Testis (tissue), 2 donors: ENCODE measurements at regions not wholly inside any gene's neighbourhood (a gene's known extent, or its start where the extent isn't known, plus 50 kb on each side); places are given as distances from the start of the nearest gene placed in this dataset.
A peak's percentile ranks its signal among the peaks of the same experiment; 100 is the strongest.
"Not testable (repeated sequence)": the region's sequence is repeated elsewhere in the genome, so short reads cannot be mapped to it uniquely, and the experiment has no call there.

ENCODE experiments used
- DNase-seq: peaks from one replicate; pipeline ENCODE4 v3.0.0-alpha.2; 2019
- H3K27ac ChIP-seq, 2 donors: fragments of 200-600 bp; sonication (generic); one replicate each; pipeline ENCODE4 v1.5.1; 2019
- H3K27me3 ChIP-seq: fragments of 200-600 bp; sonication (generic); one replicate; pipeline ENCODE4 v1.5.1; 2019
- H3K36me3 ChIP-seq: fragments of 200-600 bp; sonication (generic); one replicate; pipeline ENCODE4 v1.5.1; 2017; ENCODE audit warnings: low read depth; ENCODE audit errors: missing control alignments
- H3K4me1 ChIP-seq: fragments of 200-600 bp; sonication (generic); one replicate; pipeline ENCODE4 v1.5.1; 2019
- H3K4me3 ChIP-seq, 2 donors: fragments of 200-600 bp; sonication (generic); one replicate each; pipeline ENCODE4 v1.5.1; 2017 to 2019
- H3K9me3 ChIP-seq: fragments of 200-600 bp; sonication (generic); one replicate; pipeline ENCODE4 v1.5.1; 2017
- POLR2A ChIP-seq: fragments of 450-650 bp; IDR thresholded peaks from one replicate; pipeline ENCODE4 v1.6.1; 2017; ENCODE audit warnings: antibody characterized with exemption, mild to moderate bottlenecking, moderate library complexity
- WGBS, 2 donors: methylation state at CpG; one replicate each; pipeline ENCODE4 v1.1.5; 2018; 5-methylcytosine and 5-hydroxymethylcytosine counted together
- intact Hi-C: fragments of 100-400 bp; cut with DNase I; formaldehyde crosslinking; loops from one replicate; pipeline ENCODE4 v1.15.1; 2023; ENCODE audit warnings: low total_unique reads
- TF ChIP-seq, protein P1 (sequence below), 3 experiments: fragments of 450-650 bp in 2 of 3; fragments of 200-600 bp in 1 of 3; sonication (generic) in 1 of 3; IDR thresholded peaks; one replicate each; pipeline ENCODE4 v1.5.1; 2016 to 2019; ENCODE audit warnings: antibody characterized with exemption in 3 of 3, mild to moderate bottlenecking in 2 of 3, moderate library complexity in 1 of 3

DNA sequence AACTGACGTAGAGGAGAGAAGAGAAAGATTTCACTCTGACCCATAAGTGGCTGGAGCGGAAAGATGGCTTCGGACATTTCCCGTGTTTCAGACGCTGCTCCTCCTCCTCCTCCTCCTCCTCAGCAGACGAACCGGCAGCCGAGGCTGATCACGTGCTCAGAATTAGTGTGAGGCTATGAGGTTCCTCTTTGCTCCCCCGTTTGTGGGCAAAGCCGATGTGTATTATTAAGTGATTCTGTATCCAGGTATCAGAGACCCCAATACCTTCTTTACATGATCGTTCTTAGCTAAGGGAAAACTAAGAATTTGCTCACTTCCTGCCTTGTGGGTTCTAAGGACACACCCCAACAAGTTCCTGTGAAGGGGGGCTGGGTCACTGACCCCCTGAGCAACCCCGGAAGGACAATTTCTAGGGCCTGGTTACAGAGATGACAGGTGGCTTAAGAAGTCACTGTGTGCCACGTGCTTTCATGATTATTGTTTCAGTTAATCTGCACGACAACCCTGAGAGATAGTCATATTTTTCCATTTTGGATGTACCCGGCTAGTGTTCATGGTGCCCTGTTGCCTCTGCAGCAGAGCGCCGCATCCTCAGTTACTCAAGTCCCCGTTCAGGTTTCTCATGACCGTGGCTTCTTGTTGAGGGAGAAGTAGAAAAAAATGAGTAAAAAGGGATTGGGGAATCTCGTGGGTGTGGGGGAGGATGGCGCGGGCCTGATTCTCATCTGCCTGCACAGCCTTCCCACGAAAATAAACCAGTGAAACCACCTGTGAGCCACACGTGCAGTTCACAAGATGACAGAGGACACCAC is 671.8 kb downstream of the QKI start:
- H3K27me3 ChIP-seq: no peaks in the 10 kb centered on the region
- TF ChIP-seq POLR2A: no peak
- TF ChIP-seq, protein P1, sequence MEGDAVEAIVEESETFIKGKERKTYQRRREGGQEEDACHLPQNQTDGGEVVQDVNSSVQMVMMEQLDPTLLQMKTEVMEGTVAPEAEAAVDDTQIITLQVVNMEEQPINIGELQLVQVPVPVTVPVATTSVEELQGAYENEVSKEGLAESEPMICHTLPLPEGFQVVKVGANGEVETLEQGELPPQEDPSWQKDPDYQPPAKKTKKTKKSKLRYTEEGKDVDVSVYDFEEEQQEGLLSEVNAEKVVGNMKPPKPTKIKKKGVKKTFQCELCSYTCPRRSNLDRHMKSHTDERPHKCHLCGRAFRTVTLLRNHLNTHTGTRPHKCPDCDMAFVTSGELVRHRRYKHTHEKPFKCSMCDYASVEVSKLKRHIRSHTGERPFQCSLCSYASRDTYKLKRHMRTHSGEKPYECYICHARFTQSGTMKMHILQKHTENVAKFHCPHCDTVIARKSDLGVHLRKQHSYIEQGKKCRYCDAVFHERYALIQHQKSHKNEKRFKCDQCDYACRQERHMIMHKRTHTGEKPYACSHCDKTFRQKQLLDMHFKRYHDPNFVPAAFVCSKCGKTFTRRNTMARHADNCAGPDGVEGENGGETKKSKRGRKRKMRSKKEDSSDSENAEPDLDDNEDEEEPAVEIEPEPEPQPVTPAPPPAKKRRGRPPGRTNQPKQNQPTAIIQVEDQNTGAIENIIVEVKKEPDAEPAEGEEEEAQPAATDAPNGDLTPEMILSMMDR (IDR thresholded peaks at IDR 0.05): no peak
- no peak for DNase-seq
- 71 to 83% methylated on average over 25 of the region's 25 CpGs for WGBS, 2 donors
- no peaks in the 10 kb centered on the region for H3K36me3 ChIP-seq
- peak overlapping the region in 1 of 2 donors; percentile 32 for H3K4me3 ChIP-seq
- no peak overlapping the region for H3K27ac ChIP-seq
- no peaks in the 10 kb centered on the region for H3K4me1 ChIP-seq
- no peaks in the 10 kb centered on the region for H3K9me3 ChIP-seq
- intact Hi-C loops: no loop called here

DNA sequence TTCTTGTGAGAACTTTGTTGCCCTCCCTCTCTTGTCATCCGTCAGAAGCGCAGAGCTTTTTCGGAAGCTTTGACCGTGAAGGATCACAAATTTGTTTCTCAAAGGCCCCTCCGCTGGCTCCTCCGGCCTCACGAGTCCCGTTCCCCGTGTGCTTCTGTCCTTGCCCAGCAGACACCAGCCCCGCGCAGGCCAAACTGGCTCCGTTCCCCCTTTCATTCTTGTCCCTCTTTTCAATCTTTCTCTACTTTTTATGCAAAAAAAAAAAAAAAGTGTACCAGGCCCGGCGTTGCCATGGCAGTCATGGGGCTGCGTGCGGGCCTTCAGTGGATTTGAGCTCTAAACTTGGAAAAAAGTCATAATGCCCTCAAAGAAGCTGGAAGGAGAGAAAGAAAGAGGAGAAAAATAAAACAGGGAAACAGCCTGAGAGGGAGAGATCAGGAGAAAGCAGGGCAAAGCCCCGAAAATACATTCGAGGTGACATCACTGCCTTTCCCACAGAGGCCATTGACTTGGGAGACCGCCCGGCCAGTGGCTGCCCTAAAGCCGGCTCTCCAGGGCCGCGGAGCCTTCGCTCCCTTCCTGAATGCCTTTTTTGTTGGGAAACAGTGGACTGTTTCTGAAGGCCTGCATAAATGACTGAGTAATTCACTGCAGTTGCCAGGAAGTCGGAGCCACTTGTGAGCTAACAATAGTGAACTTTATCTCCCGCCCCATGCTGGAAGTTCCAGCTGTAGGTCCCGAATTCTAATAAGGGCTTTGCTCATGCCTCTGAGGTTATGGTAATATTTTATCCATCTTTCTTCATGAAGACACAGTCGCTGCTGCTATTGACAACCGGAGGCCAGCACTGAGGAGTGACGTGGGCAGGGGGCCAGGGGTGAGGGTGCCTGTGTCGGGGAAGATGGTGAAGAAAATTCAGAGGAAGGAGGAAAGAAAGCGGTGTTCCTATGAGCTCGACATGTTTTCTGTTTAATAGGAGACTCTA is 670.9 kb downstream of the QKI start:
- H3K27me3 ChIP-seq: no peaks in the 10 kb centered on the region
- WGBS, 2 donors: 53 to 64% methylated on average over 33 of the region's 33 CpGs
- no peaks in the 10 kb centered on the region for H3K9me3 ChIP-seq
- H3K27ac ChIP-seq: no peak overlapping the region
- no peak for DNase-seq
- intact Hi-C loops: no loop called here
- H3K4me3 ChIP-seq: peak overlapping the region in 1 of 2 donors; percentile 32
- H3K4me1 ChIP-seq: no peaks in the 10 kb centered on the region
- H3K36me3 ChIP-seq: no peaks in the 10 kb centered on the region
- TF ChIP-seq, protein P1 (IDR thresholded peaks at IDR 0.05): no peak
- TF ChIP-seq POLR2A: no peak

DNA sequence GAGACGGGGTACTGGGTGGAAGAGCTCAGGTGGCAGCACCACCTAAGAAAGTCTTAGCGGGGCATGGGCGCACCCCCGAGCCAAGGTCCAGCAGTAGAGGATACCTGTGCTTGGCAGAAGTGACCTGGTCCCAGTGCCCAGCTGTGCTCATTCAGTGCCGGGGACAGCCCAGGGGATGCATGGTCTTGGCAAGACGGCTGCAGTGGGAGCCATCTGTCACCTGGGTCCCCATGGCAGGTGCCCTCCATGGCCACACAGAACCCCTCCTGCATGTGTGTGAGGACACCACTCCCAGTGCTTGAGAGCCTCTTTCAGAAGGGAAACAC is 664.7 kb downstream of the QKI start:
- intact Hi-C loops: no loop called here

DNA sequence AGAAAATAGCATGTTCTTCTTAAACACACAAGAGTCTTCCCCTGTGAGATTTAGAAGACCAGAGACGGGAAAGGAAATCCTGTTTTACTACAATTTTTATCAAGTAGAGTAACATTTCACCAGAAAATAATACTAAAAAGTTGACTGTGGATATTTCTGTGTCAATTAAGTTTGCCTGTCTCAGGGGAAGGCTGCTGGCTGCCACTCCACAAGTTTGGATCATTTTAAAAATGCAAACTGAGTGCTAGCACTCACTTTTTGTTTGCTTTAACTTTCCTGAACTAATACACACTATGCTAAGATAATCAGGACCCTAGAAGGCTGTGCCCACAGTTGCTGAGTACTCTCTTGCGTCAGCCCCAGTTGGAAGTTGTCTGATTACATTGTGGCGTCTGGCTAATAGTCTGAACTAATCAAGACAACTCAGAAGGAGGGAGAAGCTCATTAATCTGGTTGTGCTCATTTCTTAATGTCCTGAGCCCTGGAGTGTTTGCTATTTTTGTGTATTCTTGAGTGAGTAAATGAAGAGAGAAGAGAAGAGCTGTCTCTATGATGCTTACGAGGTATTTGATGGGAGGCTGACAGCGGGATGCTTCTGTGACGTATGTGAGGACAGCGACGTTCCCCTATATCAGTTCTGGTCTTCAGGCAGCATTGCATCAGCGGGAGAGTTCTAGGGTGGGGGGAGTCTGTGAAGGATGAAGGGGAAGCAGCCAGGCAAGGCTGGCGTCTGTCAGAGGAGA is 664.2 kb downstream of the QKI start:
- Histone ChIP-seq H3K27me3 (no peaks in the 10 kb centered on the region), H3K4me3 (no peak overlapping the region), H3K27ac (no peak overlapping the region), H3K4me1 (no peaks in the 10 kb centered on the region), H3K9me3 (no peaks in the 10 kb centered on the region), H3K36me3 (no peaks in the 10 kb centered on the region)
- DNase-seq: no peak
- TF ChIP-seq, protein P1 (IDR thresholded peaks at IDR 0.05): no peak
- no peak for TF ChIP-seq POLR2A
- WGBS, 2 donors: 71 to 74% methylated on average over 10 of the region's 10 CpGs
- intact Hi-C loops: no loop called here

More for the DNA sequence above, 664.7 kb downstream of the QKI start:
- no peaks in the 10 kb centered on the region for H3K9me3 ChIP-seq
- no peak for DNase-seq
- no peaks in the 10 kb centered on the region for H3K27me3 ChIP-seq
- H3K36me3 ChIP-seq: no peaks in the 10 kb centered on the region
- H3K4me1 ChIP-seq: no peaks in the 10 kb centered on the region
- no peak overlapping the region for H3K27ac ChIP-seq
- TF ChIP-seq, protein P1 (IDR thresholded peaks at IDR 0.05): no peak
- 92 to 98% methylated on average over 4 to 6 of the region's 6 CpGs for WGBS, 2 donors
- H3K4me3 ChIP-seq: no peak overlapping the region

DNA sequence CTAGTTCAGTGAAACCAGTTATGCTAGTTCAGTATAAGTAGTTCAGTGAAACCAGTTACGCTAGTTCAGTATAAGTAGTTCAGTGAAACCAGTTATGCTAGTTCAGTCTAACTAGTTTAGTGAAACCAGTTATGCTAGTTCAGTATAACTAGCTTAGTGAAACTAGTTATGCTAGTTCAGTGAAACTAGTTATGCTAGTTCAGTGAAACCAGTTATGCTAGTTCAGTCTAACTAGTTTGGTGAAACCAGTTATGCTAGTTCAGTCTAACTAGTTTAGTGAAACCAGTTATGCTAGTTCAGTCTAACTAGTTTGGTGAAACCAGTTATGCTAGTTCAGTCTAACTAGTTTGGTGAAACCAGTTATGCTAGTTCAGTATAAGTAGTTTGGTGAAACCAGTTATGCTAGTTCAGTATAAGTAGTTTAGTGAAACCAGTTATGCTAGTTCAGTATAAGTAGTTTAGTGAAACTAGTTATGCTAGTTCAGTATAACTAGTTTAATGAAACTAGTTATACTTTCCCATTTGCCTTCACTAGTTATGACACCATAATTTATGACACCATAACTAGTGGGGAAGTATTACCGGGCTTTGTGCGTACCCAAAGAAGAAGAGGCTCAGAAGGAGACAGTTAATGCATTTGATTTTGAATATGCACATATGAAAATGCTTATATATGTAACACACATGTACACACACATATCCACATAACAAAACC is 662.5 kb downstream of the QKI start:
- H3K4me3 ChIP-seq, H3K9me3 ChIP-seq, H3K4me1 ChIP-seq, intact Hi-C loops, DNase-seq, H3K27me3 ChIP-seq, H3K27ac ChIP-seq, H3K36me3 ChIP-seq: not testable (repeated sequence)
- 63 to 81% methylated on average over 3 of the region's 3 CpGs for WGBS, 2 donors
